HUDEP-2 (cell line): ENCODE measurements at regions not wholly inside any gene's neighbourhood (a gene's known extent, or its start where the extent isn't known, plus 50 kb on each side); places are given as distances from the start of the nearest gene placed in this dataset.
"Not testable (repeated sequence)": the region's sequence is repeated elsewhere in the genome, so short reads cannot be mapped to it uniquely, and the experiment has no call there.

Source experiments
- DNase-seq, 76 experiments: peaks; one replicate each; lab custom pipeline; 2025; ENCODE audit not compliant: unreplicated experiment in 76 of 76; lab: John Stamatoyannopoulos, UW

DNA sequence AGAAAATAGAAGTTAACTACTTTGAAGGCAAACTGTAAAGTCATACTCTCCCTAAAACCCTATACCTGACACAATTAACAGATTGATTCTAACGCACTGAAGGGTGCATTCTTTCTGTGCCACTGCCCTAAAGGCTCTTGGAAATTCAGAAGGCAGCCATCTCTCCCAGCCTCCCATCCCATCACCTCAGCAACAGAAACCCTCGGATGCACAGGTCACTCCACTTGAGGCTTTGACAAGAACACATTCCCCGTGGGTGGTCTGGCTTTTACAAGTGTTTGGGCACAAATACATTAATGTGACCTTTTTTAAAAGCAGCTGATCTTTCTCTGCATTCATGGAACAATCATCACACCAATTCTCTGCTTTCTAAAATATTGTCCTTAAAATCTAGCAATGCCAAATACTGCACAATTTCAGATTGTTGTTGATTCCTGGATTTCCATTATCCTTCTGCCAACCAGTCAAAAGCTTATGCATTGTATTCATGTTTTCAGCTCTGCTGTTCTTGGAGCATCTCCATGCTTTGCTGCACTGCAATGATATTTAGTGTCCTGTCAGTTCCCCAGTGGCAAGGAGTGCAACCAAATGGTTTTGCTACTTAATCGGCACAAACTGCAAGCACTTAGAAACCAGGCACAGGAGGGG is 175.6 kb downstream of the TMEM161B start:
- DNase-seq, result no peak

- DNase-seq, result no peak
Observed at GRCh38 chr5:88092358-88092757, 176.3 kb downstream of the TMEM161B start.

DNA sequence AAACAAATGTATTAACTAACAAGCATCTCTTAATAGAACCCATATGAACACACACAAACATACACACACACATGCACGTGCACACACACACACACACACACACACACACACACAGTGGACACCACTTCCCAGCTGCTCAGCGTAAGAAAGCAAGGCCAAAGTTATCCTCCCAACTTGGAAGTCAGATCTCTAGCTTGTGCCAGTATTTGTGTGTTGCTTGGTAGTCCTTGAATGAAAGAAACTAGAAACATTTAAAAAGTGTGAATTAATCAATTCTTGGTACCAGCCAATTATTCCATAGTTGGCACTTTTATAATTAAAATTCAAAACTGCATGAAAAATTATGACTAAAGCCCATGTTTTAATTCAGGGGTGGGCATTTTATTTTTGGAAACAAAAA is 178.1 kb downstream of the TMEM161B start:
- DNase-seq, result no peak

DNA sequence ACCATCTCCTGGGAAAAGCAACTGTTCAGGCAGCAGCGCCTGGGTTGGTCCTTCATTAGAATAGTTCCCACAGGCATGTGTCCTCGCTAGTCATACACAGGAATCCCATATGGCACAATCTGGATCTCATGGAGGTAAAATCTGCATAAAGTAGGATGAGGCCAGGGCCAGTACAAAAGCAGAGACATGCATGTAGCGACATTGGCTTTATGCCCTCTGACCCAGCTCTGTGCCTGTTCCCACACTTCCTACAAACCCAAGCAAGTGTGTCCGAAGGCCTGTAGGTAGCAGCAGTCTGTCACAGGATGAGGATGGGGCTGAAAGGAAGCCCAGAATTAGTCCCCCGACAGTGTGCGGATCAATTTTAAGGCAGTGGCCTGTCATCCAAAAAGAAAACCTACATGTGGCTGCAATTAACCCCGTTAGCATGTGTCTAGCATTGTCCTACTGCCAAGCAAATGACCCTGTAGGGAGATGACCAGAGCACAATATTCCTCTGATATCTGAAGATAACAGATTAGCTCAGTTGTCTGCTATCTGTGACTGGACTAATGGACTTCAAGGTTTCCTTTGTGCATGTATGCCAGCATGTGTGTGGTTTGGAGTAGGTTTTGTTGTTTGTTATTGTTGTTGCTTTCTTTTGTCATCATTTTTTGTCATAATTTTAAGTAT is 178.8 kb downstream of the TMEM161B start:
- DNase-seq, result no peak

DNA sequence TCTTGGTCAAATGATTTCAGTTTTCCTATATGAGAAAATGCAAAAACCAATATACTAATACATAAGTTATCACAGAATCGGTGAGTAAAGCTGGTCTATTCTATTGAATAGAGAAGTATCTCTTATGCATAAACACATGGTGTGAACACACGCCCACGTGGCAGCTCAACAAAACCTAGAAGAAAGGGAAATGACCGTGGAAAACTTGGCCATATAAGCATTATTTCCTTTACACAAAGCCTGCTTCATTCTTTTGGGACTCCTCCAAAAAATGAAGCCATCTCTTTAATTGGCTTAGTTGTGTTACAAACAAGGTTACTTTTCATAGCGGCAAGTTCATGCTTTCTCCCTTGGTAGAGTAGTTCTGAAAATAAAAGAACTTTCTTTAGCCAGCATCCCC is 183.2 kb downstream of the TMEM161B start:
- no peak for DNase-seq

DNA sequence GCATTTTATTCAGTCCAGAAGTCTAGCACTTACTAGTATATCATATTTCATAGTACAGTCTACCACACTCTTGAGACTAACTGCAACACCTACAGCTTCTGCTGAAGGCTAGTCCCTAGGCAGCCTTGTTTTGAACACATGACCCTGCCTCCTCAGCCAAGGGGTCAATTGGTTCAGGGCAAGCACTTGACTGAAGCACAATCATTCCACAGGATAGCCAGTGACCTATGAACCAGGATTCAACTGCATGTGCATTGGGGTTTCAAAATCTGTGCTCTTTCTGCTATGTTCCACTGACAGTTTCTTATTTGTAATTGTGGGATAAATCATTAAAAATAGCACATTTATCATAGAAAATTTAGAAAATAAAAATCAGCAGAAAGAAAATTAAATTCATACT is 186.8 kb downstream of the TMEM161B start:
- DNase-seq, result no peak

- no peak for DNase-seq
Observed at GRCh38 chr5:88063813-88064212, 204.8 kb downstream of the TMEM161B start.

- no peak for DNase-seq
Observed at GRCh38 chr5:88060194-88060593, 208.5 kb downstream of the TMEM161B start.

DNA sequence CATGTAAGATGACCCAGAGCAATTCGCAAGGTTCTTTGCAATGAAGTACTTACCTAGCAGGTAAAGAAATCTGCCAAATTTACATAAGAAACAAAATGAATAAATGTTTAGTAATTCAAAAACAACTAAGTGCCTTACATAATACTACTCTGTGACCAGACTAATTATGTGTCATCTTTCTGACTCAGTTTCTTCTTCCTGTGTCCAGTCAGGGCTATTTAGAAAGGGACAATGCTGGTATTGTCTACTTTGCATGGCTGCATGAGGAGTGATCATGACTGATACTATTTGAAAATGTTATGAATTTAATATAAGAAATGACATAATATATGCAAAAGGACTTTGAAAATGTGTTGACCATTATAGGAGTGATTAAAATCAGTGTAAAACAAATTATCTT is 210.0 kb downstream of the TMEM161B start:
- no peak for DNase-seq

- not testable (repeated sequence) for DNase-seq
Observed at GRCh38 chr5:88052468-88052867, 216.2 kb downstream of the TMEM161B start.

- DNase-seq, result no peak
Observed at GRCh38 chr5:88051148-88051547, 217.5 kb downstream of the TMEM161B start.

DNA sequence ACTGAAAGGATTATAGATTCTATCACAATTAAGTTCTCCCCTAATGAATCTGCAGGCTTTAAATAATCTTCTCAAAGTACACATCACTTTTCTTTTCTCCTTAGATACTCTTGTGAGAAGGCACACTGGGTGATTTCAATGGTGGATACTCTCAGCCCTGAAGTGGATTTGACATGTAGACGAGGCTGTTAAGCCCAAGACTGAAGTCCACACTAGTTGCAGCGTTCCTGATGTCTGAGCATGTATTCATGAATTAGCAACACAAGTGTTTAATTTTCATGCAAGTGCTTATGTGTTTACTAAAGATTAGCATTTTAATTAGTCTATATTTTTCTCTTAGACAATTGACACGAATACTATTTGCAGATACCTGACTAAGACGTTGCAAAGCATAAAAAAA is 218.9 kb downstream of the TMEM161B start:
- DNase-seq, result no peak

DNA sequence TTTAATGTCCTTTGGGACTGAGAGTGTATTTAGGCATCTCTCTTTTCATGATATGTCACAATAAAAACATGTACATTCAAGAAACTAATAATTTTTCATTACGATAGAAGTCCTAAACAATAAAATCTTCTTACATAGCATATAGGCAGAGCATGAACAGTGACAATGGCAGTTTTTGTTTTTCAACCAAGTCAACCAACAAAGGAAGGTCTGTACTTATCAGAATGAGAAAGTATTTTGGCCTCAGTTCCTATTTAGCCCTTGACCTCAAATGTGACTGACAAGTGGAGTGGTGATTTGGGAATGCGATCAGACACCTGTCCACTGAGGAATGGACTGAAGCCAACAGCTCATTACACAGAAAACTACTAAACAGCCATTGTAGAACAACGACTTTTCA is 219.5 kb downstream of the TMEM161B start:
- no peak for DNase-seq

DNA sequence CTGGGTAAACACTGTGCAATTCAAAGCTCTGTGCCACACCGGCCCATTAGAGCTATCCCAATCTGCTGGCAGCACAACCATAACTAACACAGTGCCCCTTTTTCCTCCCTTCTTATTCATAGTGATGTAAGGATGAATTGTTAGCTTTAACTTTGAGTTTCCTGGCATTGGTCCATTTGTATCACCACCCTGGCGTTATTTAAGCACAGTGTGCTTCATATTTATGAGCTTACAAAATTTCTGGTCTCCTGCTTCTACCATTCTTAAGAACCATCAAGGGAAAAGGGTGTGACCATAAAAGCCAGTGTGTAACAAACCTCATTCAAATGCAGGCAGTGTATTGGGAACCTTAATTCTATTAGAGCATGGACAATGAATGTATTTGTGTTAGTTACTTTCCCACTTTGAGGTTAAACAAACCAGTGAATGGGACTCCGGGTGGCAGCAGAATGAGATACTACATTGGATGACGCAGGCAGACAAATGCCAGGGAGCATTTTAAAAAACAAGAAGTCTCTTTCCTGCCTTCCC is 222.6 kb downstream of the TMEM161B start:
- no peak for DNase-seq

- DNase-seq, result no peak
Observed at GRCh38 chr5:88045165-88045564, 223.5 kb downstream of the TMEM161B start.

DNA sequence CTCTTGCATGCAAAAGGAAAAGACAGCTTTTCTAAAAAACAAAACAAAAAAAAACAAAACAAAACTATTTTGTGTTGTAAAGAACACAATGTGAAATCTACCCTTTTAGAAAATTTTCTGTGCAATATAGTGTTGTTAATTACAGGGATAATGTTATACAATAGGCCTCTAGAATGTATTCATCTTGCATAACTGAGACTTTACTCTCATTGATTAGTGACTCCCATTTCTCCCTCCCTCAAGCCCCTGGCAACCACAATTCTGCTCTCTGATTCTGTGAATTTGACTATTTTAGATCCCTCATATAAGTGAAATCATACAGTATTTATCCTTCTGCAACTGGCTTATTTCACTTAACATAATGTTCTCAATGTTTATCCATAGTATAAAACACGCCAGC is 234.1 kb downstream of the TMEM161B start:
- DNase-seq, result no peak

- DNase-seq, result no peak
Observed at GRCh38 chr5:88033191-88033590, 235.5 kb downstream of the TMEM161B start.

- DNase-seq, result no peak
Observed at GRCh38 chr5:88029011-88029410, 239.6 kb downstream of the TMEM161B start.

GRCh38 chr5:88021141-88021540 is 247.5 kb downstream of the TMEM161B start:
- no peak for DNase-seq

DNA sequence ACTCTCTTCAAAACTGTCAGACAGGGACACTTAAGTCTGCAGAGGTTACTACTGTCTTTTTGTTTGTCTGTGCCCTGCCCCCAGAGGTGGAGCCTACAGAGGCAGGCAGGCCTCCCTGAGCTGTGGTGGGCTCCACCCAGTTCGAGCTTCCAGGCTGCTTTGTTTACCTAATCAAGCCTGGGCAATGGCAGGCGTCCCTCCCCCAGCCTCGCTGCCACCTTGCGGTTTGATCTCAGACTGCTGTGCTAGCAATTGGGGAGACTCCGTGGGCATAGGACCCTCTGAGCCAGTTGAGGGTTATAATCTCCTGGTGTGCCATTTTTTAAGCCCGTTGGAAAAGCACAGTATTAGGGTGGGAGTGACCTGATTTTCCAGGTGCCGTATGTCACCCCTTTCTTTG is 253.7 kb downstream of the TMEM161B start:
- DNase-seq, result not testable (repeated sequence)

DNA sequence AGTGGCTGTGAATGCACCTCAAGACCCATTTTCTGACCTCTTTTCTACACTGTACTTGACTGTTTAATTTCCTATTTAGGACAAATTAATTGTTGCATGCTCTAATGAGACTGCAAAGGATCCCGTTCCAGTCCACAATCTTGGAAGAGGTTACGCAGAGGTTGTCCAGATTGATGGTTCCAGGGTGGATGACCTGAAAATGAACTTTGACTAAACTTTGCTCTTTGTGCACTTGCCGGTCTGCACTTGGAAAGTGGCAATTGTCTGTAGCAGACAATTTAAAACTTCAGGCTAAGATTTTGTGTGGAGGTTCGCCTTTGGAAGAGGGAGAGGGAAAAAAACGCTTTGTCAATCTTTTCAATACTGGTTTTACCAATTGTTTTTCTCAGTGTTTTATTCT is 267.8 kb downstream of the TMEM161B start:
- DNase-seq, result no peak

DNA sequence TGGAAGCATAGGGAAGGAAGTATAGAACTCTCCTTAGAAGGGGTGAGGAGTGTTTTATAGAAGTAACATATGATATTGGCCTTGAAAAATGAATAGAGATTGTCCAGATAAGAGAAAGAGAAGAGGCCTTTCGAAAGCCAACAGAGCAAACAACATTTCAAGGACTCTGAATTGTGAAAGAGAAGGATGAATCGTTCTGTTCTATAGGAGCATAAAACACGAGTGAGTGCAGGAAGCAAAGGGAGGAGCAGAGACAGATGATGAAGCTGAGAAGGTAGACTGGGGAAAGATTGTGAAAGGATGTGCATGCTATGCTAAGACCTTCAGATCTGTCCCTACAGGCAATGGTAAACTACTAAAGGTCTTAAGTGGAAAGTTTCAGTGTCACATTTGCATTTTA is 271.0 kb downstream of the TMEM161B start:
- DNase-seq, result no peak
